Thymus (tissue), 11 donors: ENCODE measurements at regions not wholly inside any gene's neighbourhood (a gene's known extent, or its start where the extent isn't known, plus 50 kb on each side); places are given as distances from the start of the nearest gene placed in this dataset.

Experiments used
- DNase-seq, 9 donors: peaks; one replicate each; pipeline ENCODE4 v3.0.0-alpha.2; 2013; ENCODE audit warnings: low spot score in 9 of 9, low read depth in 6 of 9, missing footprints in 1 of 9
- H3K27ac ChIP-seq, 2 donors: one replicate each; pipeline ENCODE4 v1.5.1; 2013; ENCODE audit warnings: control low read depth in 1 of 2, low read depth in 1 of 2, low read length in 1 of 2, mild to moderate bottlenecking in 1 of 2, moderate library complexity in 1 of 2
- H3K27me3 ChIP-seq, 2 donors: one replicate each; pipeline ENCODE4 v1.5.1; 2013; ENCODE audit warnings: low read length in 1 of 2; ENCODE audit not compliant: control insufficient read depth in 2 of 2, insufficient read depth in 1 of 2
- H3K36me3 ChIP-seq, 2 donors: one replicate each; pipeline ENCODE4 v1.5.1; 2013; ENCODE audit warnings: low read length in 1 of 2, mild to moderate bottlenecking in 1 of 2, moderate library complexity in 1 of 2; ENCODE audit not compliant: control insufficient read depth in 2 of 2, insufficient read depth in 2 of 2
- H3K4me1 ChIP-seq, 2 donors: one replicate each; pipeline ENCODE4 v1.5.1; 2013; ENCODE audit warnings: low read length in 2 of 2; ENCODE audit not compliant: control insufficient read depth in 2 of 2, insufficient read depth in 2 of 2
- H3K4me3 ChIP-seq, 2 donors: one replicate each; pipeline ENCODE4 v1.5.1; 2013; ENCODE audit warnings: low read length in 2 of 2, control low read depth in 1 of 2, mild to moderate bottlenecking in 1 of 2
- H3K9me3 ChIP-seq, 2 donors: one replicate each; pipeline ENCODE4 v1.5.1; 2013; ENCODE audit warnings: low read length in 1 of 2, mild to moderate bottlenecking in 1 of 2; ENCODE audit not compliant: control insufficient read depth in 2 of 2, insufficient read depth in 1 of 2
- WGBS: extraction: QIAGEN DNeasy Blood & Tissue Kit; methylation state at CpG from one replicate; pipeline ENCODE4 v1.1.7; 2013; 5-methylcytosine and 5-hydroxymethylcytosine counted together
- donor health status: healthy.

DNA sequence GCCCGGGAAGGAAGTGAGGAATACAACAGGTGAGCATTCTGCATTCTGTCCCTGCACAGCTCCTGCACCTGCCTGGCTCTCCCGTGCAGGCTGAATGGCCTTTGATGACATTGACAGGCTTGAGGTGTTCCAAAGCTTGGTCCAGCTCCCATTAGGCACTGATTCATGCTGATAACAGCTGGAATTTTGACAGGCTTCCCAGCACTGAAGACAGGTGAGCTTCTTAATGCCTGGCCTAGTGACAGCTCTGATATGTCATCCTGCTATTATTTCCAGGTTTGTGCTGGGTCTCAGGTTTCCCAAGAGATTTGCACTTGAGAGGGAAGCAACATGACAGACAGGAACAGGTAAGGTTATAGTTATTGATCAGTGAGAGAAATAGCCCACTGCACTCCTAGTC, 58.0 kb upstream of the MTNR1B start:
- H3K4me3 ChIP-seq: no peak overlapping the region
- H3K27me3 ChIP-seq: no peaks in the 10 kb centered on the region
- H3K4me1 ChIP-seq: no peaks in the 10 kb centered on the region
- no peak overlapping the region for H3K27ac ChIP-seq
- WGBS: 90% methylated on average over 2 of the region's 2 CpGs
- peak in 1 of 9 donors; percentile 14 for DNase-seq
- peaks cover 0 to 8% of the 10 kb centered on the region in 2 donors for H3K9me3 ChIP-seq
- H3K36me3 ChIP-seq: no peaks in the 10 kb centered on the region

GRCh38 chr11:92915551-92915950, 53.9 kb upstream of the MTNR1B start:
- 98% methylated on average over 39 of the region's 39 CpGs for WGBS
- Histone ChIP-seq H3K4me3 (no peak overlapping the region), H3K4me1 (no peaks in the 10 kb centered on the region), H3K27me3 (no peaks in the 10 kb centered on the region), H3K36me3 (no peaks in the 10 kb centered on the region), H3K27ac (no peak overlapping the region), H3K9me3 (peaks cover 0 to 4% of the 10 kb centered on the region in 2 donors)
- DNase-seq: no peak

GRCh38 chr11:92916299-92916698, 53.2 kb upstream of the MTNR1B start:
- DNase-seq: no peak
- no peaks in the 10 kb centered on the region for H3K36me3 ChIP-seq
- no peaks in the 10 kb centered on the region for H3K27me3 ChIP-seq
- no peak overlapping the region for H3K27ac ChIP-seq
- WGBS: 72% methylated on average over 4 of the region's 4 CpGs
- no peaks in the 10 kb centered on the region for H3K4me1 ChIP-seq
- H3K4me3 ChIP-seq: no peak overlapping the region
- H3K9me3 ChIP-seq: peaks cover 0 to 4% of the 10 kb centered on the region in 2 donors

DNA sequence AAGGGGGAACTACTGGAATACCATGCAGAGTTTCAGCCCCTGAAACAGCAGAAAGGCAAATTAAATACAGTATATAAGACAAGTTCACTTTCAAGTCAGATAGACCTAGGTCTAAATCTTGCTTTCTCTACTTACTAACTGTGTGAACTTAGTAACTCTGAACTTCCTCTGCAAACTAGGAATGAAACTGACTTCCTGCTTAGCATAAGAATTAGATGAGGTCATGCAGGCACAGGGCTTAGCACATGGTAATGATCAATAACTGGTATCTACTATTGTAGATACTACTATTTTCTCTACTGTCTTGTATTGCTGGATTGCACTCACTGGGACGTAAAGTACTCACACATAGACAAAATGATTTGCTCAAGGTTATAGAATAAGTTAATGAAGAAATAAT, 51.5 kb upstream of the MTNR1B start:
- Histone ChIP-seq H3K4me1 (no peaks in the 10 kb centered on the region), H3K27ac (no peak overlapping the region), H3K36me3 (no peaks in the 10 kb centered on the region), H3K4me3 (no peak overlapping the region), H3K9me3 (peaks cover 0 to 4% of the 10 kb centered on the region in 2 donors), H3K27me3 (no peaks in the 10 kb centered on the region)
- DNase-seq: no peak
- 95% methylated on average over 1 of the region's 1 CpG for WGBS

DNA sequence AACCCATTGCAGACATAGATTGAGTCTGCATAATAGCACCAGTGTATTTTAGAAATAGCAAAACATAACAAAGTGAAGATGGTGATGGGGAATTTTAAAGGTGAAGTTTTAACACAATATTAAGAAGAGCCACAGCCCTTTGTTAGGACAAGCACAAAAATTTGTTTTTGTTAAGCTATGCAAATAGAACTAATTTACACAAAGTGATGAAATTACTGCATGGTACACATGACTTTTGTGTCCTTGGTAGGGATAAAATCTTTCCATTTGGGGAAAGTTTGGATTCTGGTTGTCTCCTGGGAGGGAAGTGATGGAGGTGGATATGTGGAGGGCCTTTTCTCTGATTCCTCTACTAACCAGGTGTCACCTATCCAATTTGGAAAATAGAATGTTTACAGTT, 50.4 kb upstream of the MTNR1B start:
- Histone ChIP-seq H3K36me3 (no peaks in the 10 kb centered on the region), H3K9me3 (peaks cover 0 to 4% of the 10 kb centered on the region in 2 donors), H3K27me3 (no peaks in the 10 kb centered on the region), H3K4me3 (no peak overlapping the region), H3K4me1 (no peaks in the 10 kb centered on the region), H3K27ac (no peak overlapping the region)
- no peak for DNase-seq
